Testis (tissue), 2 donors: ENCODE measurements at regions not wholly inside any gene's neighbourhood (a gene's known extent, or its start where the extent isn't known, plus 50 kb on each side); places are given as distances from the start of the nearest gene placed in this dataset.

Experiments used
- POLR2A ChIP-seq: fragments of 450-650 bp; IDR thresholded peaks from one replicate; pipeline ENCODE4 v1.6.1; 2017; ENCODE audit warnings: antibody characterized with exemption, mild to moderate bottlenecking, moderate library complexity
- TF ChIP-seq, protein P1 (sequence below), 3 experiments: fragments of 450-650 bp in 2 of 3; fragments of 200-600 bp in 1 of 3; sonication (generic) in 1 of 3; IDR thresholded peaks; one replicate each; pipeline ENCODE4 v1.5.1; 2016 to 2019; ENCODE audit warnings: antibody characterized with exemption in 3 of 3, mild to moderate bottlenecking in 2 of 3, moderate library complexity in 1 of 3

DNA sequence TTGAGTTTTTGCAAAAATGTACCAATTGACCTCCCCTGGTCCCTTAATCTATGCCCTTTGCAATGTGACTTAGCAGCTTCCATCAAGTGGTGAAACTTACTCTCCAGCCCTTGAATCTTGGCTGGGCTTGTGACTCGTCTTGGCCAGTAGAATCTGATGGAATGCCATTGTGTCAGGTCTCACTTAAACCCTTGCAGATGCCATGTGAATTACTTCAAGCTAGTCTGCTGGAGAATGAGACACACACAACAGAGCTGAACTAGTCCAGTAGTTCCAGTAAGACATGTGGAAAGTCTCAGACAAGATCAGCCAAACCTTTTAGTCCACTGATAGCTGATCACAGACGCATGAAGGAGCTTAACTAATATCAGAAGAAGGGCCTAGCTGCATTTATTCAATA is 567.8 kb upstream of the CPEB2 start:
- TF ChIP-seq, protein P1, sequence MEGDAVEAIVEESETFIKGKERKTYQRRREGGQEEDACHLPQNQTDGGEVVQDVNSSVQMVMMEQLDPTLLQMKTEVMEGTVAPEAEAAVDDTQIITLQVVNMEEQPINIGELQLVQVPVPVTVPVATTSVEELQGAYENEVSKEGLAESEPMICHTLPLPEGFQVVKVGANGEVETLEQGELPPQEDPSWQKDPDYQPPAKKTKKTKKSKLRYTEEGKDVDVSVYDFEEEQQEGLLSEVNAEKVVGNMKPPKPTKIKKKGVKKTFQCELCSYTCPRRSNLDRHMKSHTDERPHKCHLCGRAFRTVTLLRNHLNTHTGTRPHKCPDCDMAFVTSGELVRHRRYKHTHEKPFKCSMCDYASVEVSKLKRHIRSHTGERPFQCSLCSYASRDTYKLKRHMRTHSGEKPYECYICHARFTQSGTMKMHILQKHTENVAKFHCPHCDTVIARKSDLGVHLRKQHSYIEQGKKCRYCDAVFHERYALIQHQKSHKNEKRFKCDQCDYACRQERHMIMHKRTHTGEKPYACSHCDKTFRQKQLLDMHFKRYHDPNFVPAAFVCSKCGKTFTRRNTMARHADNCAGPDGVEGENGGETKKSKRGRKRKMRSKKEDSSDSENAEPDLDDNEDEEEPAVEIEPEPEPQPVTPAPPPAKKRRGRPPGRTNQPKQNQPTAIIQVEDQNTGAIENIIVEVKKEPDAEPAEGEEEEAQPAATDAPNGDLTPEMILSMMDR (IDR thresholded peaks at IDR 0.05) = no peak
- TF ChIP-seq POLR2A = no peak
